ENCODE measurements at regions not wholly inside any gene's neighbourhood (a gene's known extent, or its start where the extent isn't known, plus 50 kb on each side); places are given as distances from the start of the nearest gene placed in this dataset.

GRCh38 chr11:127804747-127805400 lies 782.5 kb downstream of the ETS1 start:
- TF ChIP-seq, protein P1, sequence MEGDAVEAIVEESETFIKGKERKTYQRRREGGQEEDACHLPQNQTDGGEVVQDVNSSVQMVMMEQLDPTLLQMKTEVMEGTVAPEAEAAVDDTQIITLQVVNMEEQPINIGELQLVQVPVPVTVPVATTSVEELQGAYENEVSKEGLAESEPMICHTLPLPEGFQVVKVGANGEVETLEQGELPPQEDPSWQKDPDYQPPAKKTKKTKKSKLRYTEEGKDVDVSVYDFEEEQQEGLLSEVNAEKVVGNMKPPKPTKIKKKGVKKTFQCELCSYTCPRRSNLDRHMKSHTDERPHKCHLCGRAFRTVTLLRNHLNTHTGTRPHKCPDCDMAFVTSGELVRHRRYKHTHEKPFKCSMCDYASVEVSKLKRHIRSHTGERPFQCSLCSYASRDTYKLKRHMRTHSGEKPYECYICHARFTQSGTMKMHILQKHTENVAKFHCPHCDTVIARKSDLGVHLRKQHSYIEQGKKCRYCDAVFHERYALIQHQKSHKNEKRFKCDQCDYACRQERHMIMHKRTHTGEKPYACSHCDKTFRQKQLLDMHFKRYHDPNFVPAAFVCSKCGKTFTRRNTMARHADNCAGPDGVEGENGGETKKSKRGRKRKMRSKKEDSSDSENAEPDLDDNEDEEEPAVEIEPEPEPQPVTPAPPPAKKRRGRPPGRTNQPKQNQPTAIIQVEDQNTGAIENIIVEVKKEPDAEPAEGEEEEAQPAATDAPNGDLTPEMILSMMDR (conservative IDR thresholded peaks at IDR 0.05; ENCODE audit: low read depth in 2 of 2) = no peak
- TF ChIP-seq EZH2phosphoT487 (IDR thresholded peaks at IDR 0.05; ENCODE audit: unreplicated experiment) (no peak), POLR2AphosphoS5 (IDR thresholded peaks at IDR 0.05; ENCODE audit: low read depth) (no peak), CREB1 (CRISPR knock-in tag; IDR thresholded peaks at IDR 0.05; ENCODE audit: low read depth) (no peak)

Measured in GM23338 (cell line).